ENCODE measurements at regions not wholly inside any gene's neighbourhood (a gene's known extent, or its start where the extent isn't known, plus 50 kb on each side); places are given as distances from the start of the nearest gene placed in this dataset.
A peak's percentile ranks its signal among the peaks of the same experiment; 100 is the strongest.
"Not testable (repeated sequence)": the region's sequence is repeated elsewhere in the genome, so short reads cannot be mapped to it uniquely, and the experiment has no call there.

DNA sequence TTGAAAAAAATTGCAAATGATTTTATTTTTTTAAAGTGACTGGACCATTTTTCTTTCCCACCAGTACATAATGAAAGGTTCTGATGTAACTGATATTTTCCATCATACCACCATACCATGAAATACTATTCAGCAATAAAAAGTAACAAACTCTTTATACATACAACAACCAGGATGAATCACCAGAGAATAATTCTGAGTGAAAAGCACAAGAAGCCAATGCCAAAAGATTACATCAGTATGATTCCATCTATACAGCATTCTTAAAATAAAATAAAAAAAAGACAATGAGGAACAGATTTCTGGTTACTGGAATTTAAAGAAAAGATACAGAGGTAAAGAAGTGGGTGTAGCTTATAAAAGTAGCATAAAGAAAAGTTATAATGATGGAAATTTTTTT is 423.7 kb upstream of the ST8SIA4 start:
- DNase-seq, result no peak

- DNase-seq, result not testable (repeated sequence)
These were observed 413.3 kb upstream of the ST8SIA4 start for GRCh38 chr5:101316401-101316800.

- peak; percentile 53 for DNase-seq
These were observed 403.5 kb upstream of the ST8SIA4 start for GRCh38 chr5:101306391-101307137.

- no peak for DNase-seq
These were observed 393.4 kb upstream of the ST8SIA4 start for GRCh38 chr5:101296477-101296876.

DNA sequence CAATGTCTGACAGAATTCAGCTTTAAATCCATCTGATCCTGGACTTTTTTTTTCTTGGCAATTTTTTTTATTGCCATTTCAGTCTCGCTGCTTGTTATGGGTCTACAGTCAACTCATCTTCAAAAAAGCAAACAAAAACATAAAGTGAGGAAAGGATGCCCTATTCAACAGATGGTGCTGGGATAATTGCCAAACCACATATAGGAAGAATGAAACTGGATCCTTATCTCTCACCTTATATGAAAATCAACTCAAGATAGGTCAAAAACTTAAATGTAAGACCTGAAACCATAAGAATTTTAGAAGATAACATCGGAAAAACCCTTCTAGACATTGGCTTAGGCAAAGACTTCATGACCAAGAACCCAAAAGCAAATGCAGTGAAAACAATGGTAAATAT is 389.1 kb upstream of the ST8SIA4 start:
- no peak for DNase-seq

- DNase-seq, result not testable (repeated sequence)
These were observed 387.7 kb upstream of the ST8SIA4 start for GRCh38 chr5:101290761-101291160.

DNA sequence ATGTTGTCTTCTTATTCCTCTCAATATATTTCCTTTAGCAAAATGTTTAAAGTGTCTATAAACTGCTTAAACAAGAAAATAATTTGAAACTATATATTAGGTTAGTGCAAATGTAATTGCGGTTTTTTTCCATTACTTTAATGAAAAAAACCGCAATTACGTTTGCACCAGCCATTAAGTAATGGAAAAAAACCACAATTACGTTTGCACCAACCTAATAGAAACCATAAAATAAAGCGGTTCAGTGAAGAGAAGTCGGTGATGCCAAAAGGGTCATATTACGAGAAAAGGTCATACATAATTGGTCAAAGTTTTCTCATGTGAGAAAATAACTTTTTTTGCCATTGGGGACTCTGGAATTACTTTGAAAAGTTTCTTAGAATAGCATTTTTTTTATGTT is 385.6 kb upstream of the ST8SIA4 start:
- DNase-seq, result no peak

- DNase-seq, result no peak
These were observed 381.8 kb upstream of the ST8SIA4 start for GRCh38 chr5:101284736-101285375.

GRCh38 chr5:101283938-101284337 is 380.9 kb upstream of the ST8SIA4 start:
- DNase-seq, result not testable (repeated sequence)

- DNase-seq, result no peak
These were observed 375.8 kb upstream of the ST8SIA4 start for GRCh38 chr5:101278917-101279316.

- DNase-seq, result no peak
These were observed 375.1 kb upstream of the ST8SIA4 start for GRCh38 chr5:101278011-101278687.

DNA sequence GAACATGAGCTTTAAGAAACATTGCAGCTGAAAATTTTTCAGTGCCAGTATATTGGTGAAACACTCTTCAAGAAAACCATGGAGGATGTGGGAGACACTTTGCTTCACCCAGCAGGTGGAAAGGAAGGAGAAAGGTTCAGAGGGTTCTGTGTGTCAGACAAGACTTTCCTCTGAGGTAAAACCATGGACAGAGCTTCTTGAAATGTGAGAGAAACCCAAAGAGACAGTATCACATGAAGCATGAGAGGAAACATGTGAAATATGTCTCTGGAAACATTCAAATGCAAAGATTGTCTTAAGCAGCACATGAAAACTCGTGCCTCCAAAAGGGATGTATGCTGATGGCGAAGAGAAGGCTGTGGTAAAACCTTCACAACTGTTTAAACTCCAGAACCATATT is 368.9 kb upstream of the ST8SIA4 start:
- no peak for DNase-seq

GRCh38 chr5:101271416-101271815 is 368.3 kb upstream of the ST8SIA4 start:
- DNase-seq, result no peak

GRCh38 chr5:101260857-101261256 is 357.8 kb upstream of the ST8SIA4 start:
- DNase-seq, result no peak

DNA sequence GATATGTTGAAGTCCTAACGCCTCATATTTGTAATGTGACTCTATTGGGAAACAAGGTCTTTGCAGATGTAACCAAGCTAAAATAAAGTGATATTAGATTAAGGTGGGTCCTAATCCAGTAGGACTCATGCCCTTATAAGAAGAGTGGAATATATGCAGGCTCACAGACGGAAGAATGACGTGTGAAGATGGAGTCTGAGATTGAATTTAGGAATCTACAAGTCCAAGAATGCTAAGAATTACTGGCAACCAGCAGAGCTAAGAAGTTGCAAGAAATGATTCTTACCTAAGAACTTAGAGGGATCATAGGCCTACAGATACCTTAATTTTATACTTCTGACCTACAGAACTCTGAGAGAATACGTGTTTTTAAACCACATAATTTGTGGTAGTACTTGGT is 350.0 kb upstream of the ST8SIA4 start:
- no peak for DNase-seq

DNA sequence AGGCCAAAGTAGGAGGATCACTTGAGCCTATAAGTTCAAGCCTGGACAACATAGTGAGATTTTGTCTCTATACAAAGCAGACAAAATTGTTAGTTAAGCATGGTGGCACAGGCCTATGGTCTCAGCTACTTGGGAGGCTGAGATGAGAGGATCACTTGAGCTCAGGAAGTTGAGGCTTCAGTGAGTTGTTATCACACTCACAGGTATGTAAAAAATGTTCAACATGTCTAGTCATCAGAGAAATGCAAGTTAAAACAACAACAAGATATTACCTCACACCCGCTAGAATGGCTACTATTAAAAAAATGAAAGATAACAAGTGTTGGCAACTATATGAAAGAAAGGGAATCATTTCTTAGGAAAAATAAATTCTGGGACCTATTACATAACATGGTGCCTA is 341.5 kb upstream of the ST8SIA4 start:
- no peak for DNase-seq

DNA sequence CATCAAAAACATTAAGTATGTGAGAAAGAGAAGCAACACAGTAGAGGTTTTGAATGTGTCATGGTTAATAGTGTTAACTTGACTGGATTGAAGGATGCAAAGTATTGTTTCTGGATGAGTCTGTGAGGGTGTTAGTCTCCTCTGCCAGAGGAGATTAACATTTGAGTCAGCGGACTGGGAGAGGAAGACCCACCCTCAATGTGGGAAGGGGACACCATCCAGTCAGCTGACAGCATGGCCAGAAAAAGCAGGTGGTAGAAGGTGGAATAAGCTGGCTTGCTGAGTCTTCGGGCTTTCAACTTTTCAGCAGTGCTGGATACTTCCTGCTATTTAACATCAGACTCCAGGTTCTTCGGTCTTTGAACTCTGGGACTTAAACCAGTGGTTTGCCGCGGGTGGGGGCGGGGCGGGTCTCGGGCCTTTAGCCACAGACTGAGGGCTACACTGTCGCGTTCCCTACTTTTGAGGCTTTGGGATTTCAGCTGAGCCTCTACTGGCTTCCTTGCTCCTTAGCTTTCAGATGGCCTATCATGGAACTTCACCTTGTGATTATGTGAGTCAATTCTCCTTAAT is 309.9 kb upstream of the ST8SIA4 start:
- DNase-seq, result no peak

DNA sequence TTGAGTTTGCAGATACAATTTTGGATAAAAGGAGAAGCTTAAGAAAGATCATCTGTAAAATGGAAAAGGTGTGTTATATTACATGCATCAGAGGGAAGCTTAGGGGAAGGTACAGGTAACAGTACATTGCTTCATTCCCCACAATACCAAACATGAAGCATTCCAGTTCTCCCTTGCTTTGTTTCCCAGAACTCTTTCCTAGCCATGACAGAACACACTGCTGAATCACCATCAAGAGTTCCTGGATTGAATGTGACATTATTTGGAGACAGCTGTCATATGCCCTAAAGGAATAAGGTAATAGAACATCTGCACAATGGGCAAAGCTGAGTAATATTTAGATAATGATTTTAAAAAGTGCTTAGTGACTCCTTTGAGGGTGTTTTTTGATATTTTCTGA is 303.5 kb upstream of the ST8SIA4 start:
- no peak for DNase-seq

GRCh38 chr5:101205065-101205464 is 302.0 kb upstream of the ST8SIA4 start:
- not testable (repeated sequence) for DNase-seq

DNA sequence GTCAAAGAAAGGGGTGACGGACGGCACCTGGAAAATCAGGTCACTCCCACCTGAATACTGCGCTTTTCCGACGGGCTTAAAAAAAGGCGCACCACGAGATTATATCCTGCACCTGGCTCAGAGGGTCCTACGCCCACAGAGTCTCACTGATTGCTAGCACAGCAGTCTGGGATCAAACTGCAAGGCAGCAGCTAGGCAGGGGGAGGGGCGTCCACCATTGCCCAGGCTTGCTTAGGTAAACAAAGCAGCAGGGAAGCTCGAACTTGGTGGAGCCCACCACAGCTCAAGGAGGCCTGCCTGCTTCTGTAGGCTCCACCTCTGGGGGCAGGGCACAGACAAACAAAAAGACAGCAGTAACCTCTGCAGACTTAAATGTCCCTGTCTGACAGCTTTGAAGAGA is 277.3 kb upstream of the ST8SIA4 start:
- not testable (repeated sequence) for DNase-seq

- DNase-seq, result no peak
These were observed 273.5 kb upstream of the ST8SIA4 start for GRCh38 chr5:101176605-101177004.

DNA sequence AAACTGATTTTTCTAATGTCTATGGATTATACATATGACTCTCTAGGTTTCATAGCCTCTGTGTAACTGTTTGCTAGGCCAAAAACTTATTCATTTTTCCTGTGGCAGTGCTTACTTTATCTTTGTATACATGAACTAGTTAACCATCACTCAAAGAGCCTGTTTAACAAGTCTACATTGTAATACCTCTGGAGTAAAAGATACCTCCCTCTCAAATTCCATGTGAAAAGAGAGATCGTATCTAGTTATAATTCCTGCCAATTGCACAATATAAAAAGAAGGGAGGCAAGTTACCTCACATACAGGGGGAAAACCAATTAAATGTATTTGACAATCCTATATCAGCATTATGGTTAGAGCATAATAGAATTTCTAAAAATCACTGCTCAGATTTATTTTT is 271.9 kb upstream of the ST8SIA4 start:
- DNase-seq, result no peak

DNA sequence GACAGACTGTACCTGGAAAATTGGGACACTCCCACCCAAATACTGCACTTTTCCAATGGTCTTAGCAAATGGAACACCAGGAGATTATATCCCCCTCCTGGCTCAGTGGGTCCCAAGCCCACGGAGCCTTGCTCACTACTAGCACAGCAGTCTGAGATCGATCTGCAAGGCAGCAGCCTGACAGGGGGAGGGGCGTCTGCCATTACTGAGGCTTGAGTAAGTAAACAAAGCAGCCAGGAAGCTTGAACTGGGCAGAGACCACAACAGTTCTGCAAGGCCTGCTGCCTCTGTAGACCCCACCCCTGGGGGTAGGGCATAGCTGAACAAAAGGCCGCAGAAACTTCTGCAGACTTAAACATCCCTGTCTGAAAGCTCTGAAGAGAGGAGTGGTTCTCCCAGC is 260.0 kb upstream of the ST8SIA4 start:
- no peak for DNase-seq

DNA sequence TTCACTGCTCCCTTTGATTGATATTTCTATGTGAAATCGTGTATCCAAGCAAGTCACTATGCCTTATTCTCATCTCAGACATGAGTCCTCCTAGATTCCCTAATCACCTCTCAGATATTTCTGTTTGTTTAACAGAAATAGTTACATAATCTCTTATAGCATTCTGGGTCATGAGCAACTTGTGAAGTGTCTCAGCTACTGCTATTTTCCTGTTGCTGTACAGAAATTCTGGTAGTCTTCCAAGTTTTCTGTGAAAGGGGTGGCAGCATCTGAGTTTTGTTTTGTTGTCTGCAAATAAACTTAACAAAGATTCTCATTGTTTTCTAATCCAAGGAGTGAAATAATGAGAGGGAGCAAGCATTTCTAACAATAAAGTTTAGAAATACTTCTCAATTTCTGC is 256.9 kb upstream of the ST8SIA4 start:
- no peak for DNase-seq

Data from NCI-H1092 treated with DMSO at 0.1 percent for 48 hours (cell line).